HepG2 (cell line): ENCODE measurements at regions not wholly inside any gene's neighbourhood (a gene's known extent, or its start where the extent isn't known, plus 50 kb on each side); places are given as distances from the start of the nearest gene placed in this dataset.

Experiments
- ATAC-seq: fragments of 200-7000 bp; cut with Tn5 transposase; 3 replicates; pipeline ENCODE4 v1.9.1; 2020; ENCODE audit warnings: mild to moderate bottlenecking, moderate library complexity
- BruUV-seq: library from RNA; stranded (reverse); fragments of 400-500 nt; replicated peaks from 2 replicates; lab custom pipeline; 2021; lab: Mats Ljungman, UMichigan
- CTCF ChIA-PET: fragments of 300-600 bp; formaldehyde crosslinking; extraction: SDS; loops from one replicate; lab custom pipeline; 2021; ENCODE audit warnings: low total read pairs, inconsistent platforms, low intra/inter-chr PET ratio; lab: Yijun Ruan, JAX
- POLR2A ChIA-PET: fragments of 350-600 bp; sonication (Branson Sonifier 250); formaldehyde crosslinking; loops from one replicate; lab custom pipeline; 2020; ENCODE audit warnings: antibody characterized with exemption, inconsistent platforms; lab: Yijun Ruan, JAX
- DNase-seq: peaks from one replicate; pipeline ENCODE4 v3.0.0-alpha.2; 2015; ENCODE audit warnings: low spot score
- FAIRE-seq: peaks from 3 replicates; lab custom pipeline; 2011; peaks lifted over from hg19 to GRCh38; lab: Jason Lieb, UNC
- H2AFZ ChIP-seq: one replicate; pipeline ENCODE4 v1.6.1; 2011; ENCODE audit warnings: low read length, inconsistent platforms
- H3K27ac ChIP-seq: fragments of 300-600 bp; 3 replicates; pipeline ENCODE4 v1.8.0; 2011; ENCODE audit warnings: mixed run types, mild to moderate bottlenecking, mixed read lengths, low read length, inconsistent platforms; ENCODE audit not compliant: insufficient read depth; ENCODE audit errors: extremely low read length
- H3K27me3 ChIP-seq, 2 experiments: fragments of 200-600 bp in 1 of 2; 2 replicates in 1 of 2; 3 replicates in 1 of 2; pipeline versions ENCODE4 v1.6.0 to v1.8.0; 2011; ENCODE audit warnings: low read length in 2 of 2, mild to moderate bottlenecking in 2 of 2, moderate library complexity in 2 of 2, inconsistent platforms in 1 of 2; ENCODE audit not compliant: insufficient read depth in 2 of 2, control insufficient read depth in 1 of 2
- H3K36me3 ChIP-seq, 2 experiments: fragments of 200-600 bp in 1 of 2; replicated peaks in 1 of 2; 2 replicates in 1 of 2; 3 replicates in 1 of 2; pipeline versions ENCODE4 v1.5.1 to v1.8.0; 2011; ENCODE audit warnings: low read length in 2 of 2, inconsistent platforms in 1 of 2; ENCODE audit not compliant: insufficient read depth in 2 of 2, control insufficient read depth in 1 of 2
- H3K4me1 ChIP-seq: 2 replicates; pipeline ENCODE4 v1.5.1; 2012; ENCODE audit warnings: low read length, inconsistent platforms; ENCODE audit not compliant: insufficient read depth
- H3K4me2 ChIP-seq: 2 replicates; pipeline ENCODE4 v1.6.0; 2011; ENCODE audit warnings: low read depth, low read length, inconsistent platforms
- H3K4me3 ChIP-seq, 3 experiments: fragments of 200-600 bp in 1 of 3; sonication (generic), shearing (Covaris generic) in 1 of 3; replicated peaks in 1 of 3; 2 replicates each; pipeline ENCODE4 v1.5.1; 2011 to 2016; ENCODE audit warnings: low read length in 3 of 3, inconsistent platforms in 2 of 3, low read depth in 2 of 3, mild to moderate bottlenecking in 2 of 3, control low read depth in 1 of 3, mixed read lengths in 1 of 3; ENCODE audit not compliant: insufficient read depth in 1 of 3
- H3K79me2 ChIP-seq: one replicate; pipeline ENCODE4 v1.6.1; 2011; ENCODE audit warnings: low read length, inconsistent platforms; ENCODE audit not compliant: insufficient read depth
- H3K9ac ChIP-seq: 2 replicates; pipeline ENCODE4 v1.6.0; 2011; ENCODE audit warnings: mild to moderate bottlenecking, low read depth, low read length, inconsistent platforms; ENCODE audit not compliant: insufficient read depth
- H3K9me3 ChIP-seq: 2 replicates; pipeline ENCODE4 v1.5.1; 2012; ENCODE audit warnings: mild to moderate bottlenecking, low read length
- H4K20me1 ChIP-seq: 2 replicates; pipeline ENCODE4 v1.6.0; 2011; ENCODE audit warnings: inconsistent platforms, mild to moderate bottlenecking, low read length, moderate library complexity; ENCODE audit not compliant: insufficient read depth
- HIVEP1 ChIP-seq: sonication (generic); formaldehyde crosslinking; IDR thresholded peaks from 2 replicates; pipeline ENCODE4 v1.4.0; 2020; ENCODE audit warnings: mild to moderate bottlenecking, missing genetic modification reagents
- MLLT10 ChIP-seq: sonication (generic); formaldehyde crosslinking; IDR thresholded peaks from 2 replicates; pipeline ENCODE4 v1.4.0; 2020; ENCODE audit warnings: missing genetic modification reagents
- NFKBIZ ChIP-seq: IDR thresholded peaks from 2 replicates; pipeline ENCODE4 v1.6.1; 2018; ENCODE audit warnings: missing genetic modification reagents, missing compliant biosample characterization
- RFX5 ChIP-seq: IDR thresholded peaks from 2 replicates; pipeline ENCODE4 v1.6.1; 2011; ENCODE audit warnings: low read depth, low read length, improper control_type of control experiment
- TRIM24 ChIP-seq: sonication (generic); formaldehyde crosslinking; IDR thresholded peaks from 2 replicates; pipeline ENCODE4 v1.8.0; 2022; ENCODE audit warnings: mild to moderate bottlenecking, missing genetic modification reagents
- YY1 ChIP-seq: IDR thresholded peaks from 2 replicates; pipeline ENCODE4 v1.6.1; 2011; ENCODE audit warnings: low read length, low read depth, moderate library complexity, mild to moderate bottlenecking; ENCODE audit not compliant: insufficient read depth, insufficient replicate concordance
- ZMYM4 ChIP-seq: sonication (generic); formaldehyde crosslinking; IDR thresholded peaks from 2 replicates; pipeline ENCODE4 v1.8.1; 2023; ENCODE audit warnings: mild to moderate bottlenecking, missing genetic modification reagents
- ZNF326 ChIP-seq: sonication (generic); formaldehyde crosslinking; IDR thresholded peaks from 2 replicates; pipeline ENCODE4 v1.4.0; 2020; ENCODE audit warnings: missing genetic modification reagents, borderline replicate concordance
- ZNF563 ChIP-seq: sonication (generic); formaldehyde crosslinking; IDR thresholded peaks from 2 replicates; pipeline ENCODE4 v1.8.0; 2022; ENCODE audit warnings: mild to moderate bottlenecking, moderate library complexity, missing genetic modification reagents
- ZNF772 ChIP-seq: sonication (generic); formaldehyde crosslinking; IDR thresholded peaks from 2 replicates; pipeline ENCODE4 v1.5.0; 2020; ENCODE audit warnings: mild to moderate bottlenecking, missing genetic modification reagents
- WGBS: methylation state at CpG from one replicate; pipeline ENCODE4 v1.1.6; 2017; ENCODE audit warnings: low lambda C conversion rate; 5-methylcytosine and 5-hydroxymethylcytosine counted together
- in situ Hi-C: cut with HindIII; loops from 2 replicates; pipeline ENCODE4 v1.10.0; 2017; ENCODE audit warnings: low pct_unique_long_range_greater_than_20kb; ENCODE audit not compliant: extremely low pct_ligation_motif_present
- intact Hi-C: fragments of 100-400 bp; cut with micrococcal nuclease; formaldehyde crosslinking; loops from one replicate; pipeline ENCODE4 v1.10.0; 2022; ENCODE audit not compliant: unreplicated experiment
- TF ChIP-seq, protein P1 (sequence below): sonication (generic); formaldehyde crosslinking; IDR thresholded peaks from 2 replicates; pipeline ENCODE4 v1.5.0; 2020; ENCODE audit warnings: mild to moderate bottlenecking, missing genetic modification reagents
- TF ChIP-seq, protein P2 (sequence below): sonication (generic); formaldehyde crosslinking; IDR thresholded peaks from 2 replicates; pipeline ENCODE4 v1.4.0; 2020; ENCODE audit warnings: mild to moderate bottlenecking, missing genetic modification reagents
- TF ChIP-seq, protein P3 (sequence below): sonication (generic); formaldehyde crosslinking; IDR thresholded peaks from 2 replicates; pipeline ENCODE4 v1.4.0; 2020; ENCODE audit warnings: mild to moderate bottlenecking, missing genetic modification reagents
- TF ChIP-seq, protein P4 (sequence below): sonication (generic); formaldehyde crosslinking; IDR thresholded peaks from 2 replicates; pipeline ENCODE4 v1.4.0; 2020; ENCODE audit warnings: missing genetic modification reagents

DNA sequence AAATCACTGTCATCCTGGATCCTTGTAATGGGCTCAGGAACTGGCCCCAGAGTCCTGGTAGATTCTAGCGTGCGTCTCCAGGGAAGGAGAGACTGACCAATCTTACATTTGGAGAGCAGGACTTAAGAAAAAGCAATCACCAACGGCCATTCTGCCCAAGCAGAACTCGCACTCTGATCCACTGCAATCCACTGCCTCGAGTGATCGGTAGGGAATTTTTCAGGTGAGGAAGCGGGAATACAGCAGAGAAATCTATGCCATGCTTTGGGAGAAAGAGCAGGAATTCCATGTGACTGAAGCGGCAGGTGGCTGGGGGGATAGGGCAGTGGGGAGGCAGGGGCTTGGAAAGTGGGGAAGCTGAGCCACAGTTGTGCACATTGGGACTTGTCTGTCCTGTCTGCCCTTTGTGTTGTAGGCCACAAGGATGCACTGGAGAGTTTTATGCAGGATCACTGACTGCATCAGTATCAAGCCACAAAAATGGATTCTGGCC, 143.9 kb upstream of the HS3ST2 start:
- no peak overlapping the region for H2AFZ ChIP-seq
- ChIA-PET POLR2A (no interaction called here), CTCF (no interaction called here)
- H3K4me1 ChIP-seq, result peaks cover 8% of the 10 kb centered on the region
- in situ Hi-C loops, result no loop called here
- H3K36me3 ChIP-seq, result no peaks in the 10 kb centered on the region
- H3K4me2 ChIP-seq, result peak overlapping the region; percentile 37
- no TSS peak for BruUV-seq
- 57% methylated on average over 8 of the region's 8 CpGs for WGBS
- ATAC-seq (peak; percentile 28; the same call in 2 of the 3 replicates), DNase-seq (no peak), FAIRE-seq (no peak)
- H3K27me3 ChIP-seq, result peaks cover 5 to 24% of the 10 kb centered on the region in 2 experiments; a peak in 4 of 5 replicates
- intact Hi-C loops, result no loop called here
- no peak overlapping the region for H3K27ac ChIP-seq
- no peak overlapping the region for H3K9ac ChIP-seq
- no peaks in the 10 kb centered on the region for H4K20me1 ChIP-seq
- H3K9me3 ChIP-seq, result no peaks in the 10 kb centered on the region
- H3K79me2 ChIP-seq, result no peaks in the 10 kb centered on the region
- H3K4me3 ChIP-seq, result no peak overlapping the region
- TF ChIP-seq HIVEP1 (CRISPR knock-in tag) (0 out of 2 replicates have a peak, but pooled peaks have one; percentile 48), ZNF563 (CRISPR knock-in tag) (no peak), YY1 (no peak), NFKBIZ (CRISPR knock-in tag) (no peak), MLLT10 (CRISPR knock-in tag) (no peak), ZMYM4 (CRISPR knock-in tag) (no peak), TRIM24 (no peak), RFX5 (0 out of 2 replicates have a peak, but pooled peaks have one; percentile 11), ZNF326 (CRISPR knock-in tag) (no peak), ZNF772 (CRISPR knock-in tag) (no peak)
- TF ChIP-seq, protein P1, sequence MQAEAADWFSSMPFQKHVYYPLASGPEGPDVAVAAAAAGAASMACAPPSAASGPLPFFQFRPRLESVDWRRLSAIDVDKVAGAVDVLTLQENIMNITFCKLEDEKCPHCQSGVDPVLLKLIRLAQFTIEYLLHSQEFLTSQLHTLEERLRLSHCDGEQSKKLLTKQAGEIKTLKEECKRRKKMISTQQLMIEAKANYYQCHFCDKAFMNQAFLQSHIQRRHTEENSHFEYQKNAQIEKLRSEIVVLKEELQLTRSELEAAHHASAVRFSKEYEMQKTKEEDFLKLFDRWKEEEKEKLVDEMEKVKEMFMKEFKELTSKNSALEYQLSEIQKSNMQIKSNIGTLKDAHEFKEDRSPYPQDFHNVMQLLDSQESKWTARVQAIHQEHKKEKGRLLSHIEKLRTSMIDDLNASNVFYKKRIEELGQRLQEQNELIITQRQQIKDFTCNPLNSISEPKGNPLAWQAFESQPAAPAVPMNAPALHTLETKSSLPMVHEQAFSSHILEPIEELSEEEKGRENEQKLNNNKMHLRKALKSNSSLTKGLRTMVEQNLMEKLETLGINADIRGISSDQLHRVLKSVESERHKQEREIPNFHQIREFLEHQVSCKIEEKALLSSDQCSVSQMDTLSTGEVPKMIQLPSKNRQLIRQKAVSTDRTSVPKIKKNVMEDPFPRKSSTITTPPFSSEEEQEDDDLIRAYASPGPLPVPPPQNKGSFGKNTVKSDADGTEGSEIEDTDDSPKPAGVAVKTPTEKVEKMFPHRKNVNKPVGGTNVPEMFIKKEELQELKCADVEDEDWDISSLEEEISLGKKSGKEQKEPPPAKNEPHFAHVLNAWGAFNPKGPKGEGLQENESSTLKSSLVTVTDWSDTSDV (CRISPR knock-in tag), result no peak
- TF ChIP-seq, protein P2, sequence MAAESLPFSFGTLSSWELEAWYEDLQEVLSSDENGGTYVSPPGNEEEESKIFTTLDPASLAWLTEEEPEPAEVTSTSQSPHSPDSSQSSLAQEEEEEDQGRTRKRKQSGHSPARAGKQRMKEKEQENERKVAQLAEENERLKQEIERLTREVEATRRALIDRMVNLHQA (CRISPR knock-in tag), result no peak
- TF ChIP-seq, protein P3, sequence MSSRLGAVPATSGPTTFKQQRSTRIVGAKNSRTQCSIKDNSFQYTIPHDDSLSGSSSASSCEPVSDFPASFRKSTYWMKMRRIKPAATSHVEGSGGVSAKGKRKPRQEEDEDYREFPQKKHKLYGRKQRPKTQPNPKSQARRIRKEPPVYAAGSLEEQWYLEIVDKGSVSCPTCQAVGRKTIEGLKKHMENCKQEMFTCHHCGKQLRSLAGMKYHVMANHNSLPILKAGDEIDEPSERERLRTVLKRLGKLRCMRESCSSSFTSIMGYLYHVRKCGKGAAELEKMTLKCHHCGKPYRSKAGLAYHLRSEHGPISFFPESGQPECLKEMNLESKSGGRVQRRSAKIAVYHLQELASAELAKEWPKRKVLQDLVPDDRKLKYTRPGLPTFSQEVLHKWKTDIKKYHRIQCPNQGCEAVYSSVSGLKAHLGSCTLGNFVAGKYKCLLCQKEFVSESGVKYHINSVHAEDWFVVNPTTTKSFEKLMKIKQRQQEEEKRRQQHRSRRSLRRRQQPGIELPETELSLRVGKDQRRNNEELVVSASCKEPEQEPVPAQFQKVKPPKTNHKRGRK (CRISPR knock-in tag), result 0 out of 2 replicates have a peak, but pooled peaks have one; percentile 27
- TF ChIP-seq, protein P4, sequence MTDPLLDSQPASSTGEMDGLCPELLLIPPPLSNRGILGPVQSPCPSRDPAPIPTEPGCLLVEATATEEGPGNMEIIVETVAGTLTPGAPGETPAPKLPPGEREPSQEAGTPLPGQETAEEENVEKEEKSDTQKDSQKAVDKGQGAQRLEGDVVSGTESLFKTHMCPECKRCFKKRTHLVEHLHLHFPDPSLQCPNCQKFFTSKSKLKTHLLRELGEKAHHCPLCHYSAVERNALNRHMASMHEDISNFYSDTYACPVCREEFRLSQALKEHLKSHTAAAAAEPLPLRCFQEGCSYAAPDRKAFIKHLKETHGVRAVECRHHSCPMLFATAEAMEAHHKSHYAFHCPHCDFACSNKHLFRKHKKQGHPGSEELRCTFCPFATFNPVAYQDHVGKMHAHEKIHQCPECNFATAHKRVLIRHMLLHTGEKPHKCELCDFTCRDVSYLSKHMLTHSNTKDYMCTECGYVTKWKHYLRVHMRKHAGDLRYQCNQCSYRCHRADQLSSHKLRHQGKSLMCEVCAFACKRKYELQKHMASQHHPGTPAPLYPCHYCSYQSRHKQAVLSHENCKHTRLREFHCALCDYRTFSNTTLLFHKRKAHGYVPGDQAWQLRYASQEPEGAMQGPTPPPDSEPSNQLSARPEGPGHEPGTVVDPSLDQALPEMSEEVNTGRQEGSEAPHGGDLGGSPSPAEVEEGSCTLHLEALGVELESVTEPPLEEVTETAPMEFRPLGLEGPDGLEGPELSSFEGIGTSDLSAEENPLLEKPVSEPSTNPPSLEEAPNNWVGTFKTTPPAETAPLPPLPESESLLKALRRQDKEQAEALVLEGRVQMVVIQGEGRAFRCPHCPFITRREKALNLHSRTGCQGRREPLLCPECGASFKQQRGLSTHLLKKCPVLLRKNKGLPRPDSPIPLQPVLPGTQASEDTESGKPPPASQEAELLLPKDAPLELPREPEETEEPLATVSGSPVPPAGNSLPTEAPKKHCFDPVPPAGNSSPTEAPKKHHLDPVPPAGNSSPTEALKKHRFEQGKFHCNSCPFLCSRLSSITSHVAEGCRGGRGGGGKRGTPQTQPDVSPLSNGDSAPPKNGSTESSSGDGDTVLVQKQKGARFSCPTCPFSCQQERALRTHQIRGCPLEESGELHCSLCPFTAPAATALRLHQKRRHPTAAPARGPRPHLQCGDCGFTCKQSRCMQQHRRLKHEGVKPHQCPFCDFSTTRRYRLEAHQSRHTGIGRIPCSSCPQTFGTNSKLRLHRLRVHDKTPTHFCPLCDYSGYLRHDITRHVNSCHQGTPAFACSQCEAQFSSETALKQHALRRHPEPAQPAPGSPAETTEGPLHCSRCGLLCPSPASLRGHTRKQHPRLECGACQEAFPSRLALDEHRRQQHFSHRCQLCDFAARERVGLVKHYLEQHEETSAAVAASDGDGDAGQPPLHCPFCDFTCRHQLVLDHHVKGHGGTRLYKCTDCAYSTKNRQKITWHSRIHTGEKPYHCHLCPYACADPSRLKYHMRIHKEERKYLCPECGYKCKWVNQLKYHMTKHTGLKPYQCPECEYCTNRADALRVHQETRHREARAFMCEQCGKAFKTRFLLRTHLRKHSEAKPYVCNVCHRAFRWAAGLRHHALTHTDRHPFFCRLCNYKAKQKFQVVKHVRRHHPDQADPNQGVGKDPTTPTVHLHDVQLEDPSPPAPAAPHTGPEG (CRISPR knock-in tag), result no peak
